ENCODE measurements at regions not wholly inside any gene's neighbourhood (a gene's known extent, or its start where the extent isn't known, plus 50 kb on each side); places are given as distances from the start of the nearest gene placed in this dataset.

- TF ChIP-seq, protein P1, sequence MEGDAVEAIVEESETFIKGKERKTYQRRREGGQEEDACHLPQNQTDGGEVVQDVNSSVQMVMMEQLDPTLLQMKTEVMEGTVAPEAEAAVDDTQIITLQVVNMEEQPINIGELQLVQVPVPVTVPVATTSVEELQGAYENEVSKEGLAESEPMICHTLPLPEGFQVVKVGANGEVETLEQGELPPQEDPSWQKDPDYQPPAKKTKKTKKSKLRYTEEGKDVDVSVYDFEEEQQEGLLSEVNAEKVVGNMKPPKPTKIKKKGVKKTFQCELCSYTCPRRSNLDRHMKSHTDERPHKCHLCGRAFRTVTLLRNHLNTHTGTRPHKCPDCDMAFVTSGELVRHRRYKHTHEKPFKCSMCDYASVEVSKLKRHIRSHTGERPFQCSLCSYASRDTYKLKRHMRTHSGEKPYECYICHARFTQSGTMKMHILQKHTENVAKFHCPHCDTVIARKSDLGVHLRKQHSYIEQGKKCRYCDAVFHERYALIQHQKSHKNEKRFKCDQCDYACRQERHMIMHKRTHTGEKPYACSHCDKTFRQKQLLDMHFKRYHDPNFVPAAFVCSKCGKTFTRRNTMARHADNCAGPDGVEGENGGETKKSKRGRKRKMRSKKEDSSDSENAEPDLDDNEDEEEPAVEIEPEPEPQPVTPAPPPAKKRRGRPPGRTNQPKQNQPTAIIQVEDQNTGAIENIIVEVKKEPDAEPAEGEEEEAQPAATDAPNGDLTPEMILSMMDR (IDR thresholded peaks at IDR 0.05) = no peak
- TF ChIP-seq POLR2A (IDR thresholded peaks at IDR 0.05) = no peak
Measured at GRCh38 chr6:126720304-126720703, 380.4 kb downstream of the CENPW start.

All from body of pancreas (tissue), 4 donors.